HG03103 (cell line): ENCODE measurements at regions not wholly inside any gene's neighbourhood (a gene's known extent, or its start where the extent isn't known, plus 50 kb on each side); places are given as distances from the start of the nearest gene placed in this dataset.

Experiments
- ATAC-seq: cut with Tn5 transposase; IDR thresholded peaks from one replicate; pipeline ENCODE4 v1.9.1; 2021; ENCODE audit warnings: low read depth; ENCODE audit not compliant: unreplicated experiment

- ATAC-seq: no peak
Measured at GRCh38 chr14:71271166-71271945, 364.1 kb downstream of the PCNX1 start.

- no peak for ATAC-seq
Measured at GRCh38 chr14:71273366-71273765, 366.1 kb downstream of the PCNX1 start.

- no peak for ATAC-seq
Measured at GRCh38 chr14:71284048-71284447, 376.8 kb downstream of the PCNX1 start.

- no peak for ATAC-seq
Measured at GRCh38 chr14:71286126-71286525, 378.9 kb downstream of the PCNX1 start.

GRCh38 chr14:71287567-71287966 lies 380.3 kb downstream of the PCNX1 start:
- no peak for ATAC-seq

GRCh38 chr14:71289536-71289935 lies 382.3 kb downstream of the PCNX1 start:
- ATAC-seq: peak; percentile 66

- ATAC-seq: no peak
Measured at GRCh38 chr14:71290301-71290700, 383.0 kb downstream of the PCNX1 start.

- ATAC-seq: no peak
Measured at GRCh38 chr14:71290960-71291466, 383.8 kb downstream of the PCNX1 start.

GRCh38 chr14:71296184-71296583 lies 388.9 kb downstream of the PCNX1 start:
- ATAC-seq: no peak

- ATAC-seq: no peak
Measured at GRCh38 chr14:71300566-71301330, 393.5 kb downstream of the PCNX1 start.

- no peak for ATAC-seq
Measured at GRCh38 chr14:71301611-71302010, 394.4 kb downstream of the PCNX1 start.

GRCh38 chr14:71304690-71305089 lies 397.4 kb downstream of the PCNX1 start:
- no peak for ATAC-seq

GRCh38 chr14:71308671-71309070 lies 401.4 kb downstream of the PCNX1 start:
- ATAC-seq: no peak

- ATAC-seq: no peak
Measured at GRCh38 chr14:71309756-71310155, 402.5 kb downstream of the PCNX1 start.

- no peak for ATAC-seq
Measured at GRCh38 chr14:71311061-71311460, 403.8 kb downstream of the PCNX1 start.

GRCh38 chr14:71314717-71315116 lies 407.5 kb downstream of the PCNX1 start:
- no peak for ATAC-seq

GRCh38 chr14:71317385-71318096 lies 410.3 kb downstream of the PCNX1 start:
- no peak for ATAC-seq

GRCh38 chr14:71318097-71318459 lies 410.8 kb downstream of the PCNX1 start:
- no peak for ATAC-seq

- no peak for ATAC-seq
Measured at GRCh38 chr14:71319666-71320065, 412.4 kb downstream of the PCNX1 start.

- peak; percentile 66 for ATAC-seq
Measured at GRCh38 chr14:71320107-71320733, 413.0 kb downstream of the PCNX1 start, which contains the start of gene SIPA1L1. Gene SIPA1L1 (plus strand): TSS chr14:71320476.
